Smooth muscle cell of the brain vasculature (primary cell): ENCODE measurements at regions not wholly inside any gene's neighbourhood (a gene's known extent, or its start where the extent isn't known, plus 50 kb on each side); places are given as distances from the start of the nearest gene placed in this dataset.

Source experiments
- DNase-seq: peaks from one replicate; pipeline ENCODE4 v3.0.0-alpha.2; 2012; ENCODE audit warnings: low read depth, low spot score

DNA sequence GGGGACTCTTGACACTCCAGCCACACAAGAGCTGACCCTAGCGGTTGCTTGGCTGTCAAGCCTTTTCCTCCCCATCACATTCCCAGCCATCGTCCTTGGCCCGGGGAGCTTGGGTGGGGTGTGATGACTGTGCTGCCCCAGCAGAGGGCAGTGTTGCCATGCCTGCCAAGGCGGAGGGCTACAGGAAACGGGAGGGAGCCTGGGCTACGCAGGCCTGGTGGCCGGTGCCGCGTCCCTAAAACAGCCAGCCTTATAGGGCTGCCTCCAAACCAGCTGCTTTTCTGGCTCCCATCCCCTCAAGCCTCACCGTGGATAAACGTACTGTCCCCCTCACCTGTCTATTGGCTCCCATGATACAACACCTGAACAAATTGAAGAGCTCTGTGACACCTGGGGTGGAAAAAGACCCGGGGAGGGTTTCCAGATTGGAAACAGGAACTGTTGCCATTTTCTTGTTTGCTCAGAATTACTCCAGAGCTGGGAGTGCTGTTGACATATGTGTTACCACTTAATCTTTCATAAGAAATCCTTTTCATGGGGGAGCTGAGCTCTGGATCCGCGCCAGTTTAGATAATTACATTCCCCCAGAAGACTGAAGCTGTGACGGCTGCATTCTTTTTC lies 72.8 kb upstream of the ASTN2 start:
- DNase-seq = peak; percentile 28

GRCh38 chr9:117486426-117486825 lies 71.6 kb upstream of the ASTN2 start:
- DNase-seq = no peak

- no peak for DNase-seq
Observed at GRCh38 chr9:117485176-117485575, 70.3 kb upstream of the ASTN2 start.

- no peak for DNase-seq
Observed at GRCh38 chr9:117480729-117481128, 65.9 kb upstream of the ASTN2 start.

GRCh38 chr9:117480253-117480652 lies 65.4 kb upstream of the ASTN2 start:
- DNase-seq = no peak

DNA sequence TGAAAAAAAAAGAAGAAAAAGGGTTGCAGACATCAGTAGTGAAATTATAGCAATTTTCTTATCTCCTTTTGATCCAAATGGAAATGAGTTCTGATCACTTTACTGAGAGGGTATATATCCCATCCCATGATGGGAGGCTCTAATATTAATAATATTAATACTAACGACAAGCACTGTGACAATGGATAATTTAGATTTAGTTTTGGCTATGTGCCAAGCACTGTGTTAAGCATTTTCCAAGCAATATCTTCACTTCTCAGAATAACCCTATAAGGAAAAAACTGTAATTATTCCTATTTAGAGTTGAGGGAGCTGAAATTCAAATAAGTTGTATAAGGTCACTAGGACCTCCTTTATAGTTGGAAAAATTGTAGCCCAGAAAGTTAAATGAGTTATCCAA lies 58.4 kb upstream of the ASTN2 start:
- DNase-seq = no peak

DNA sequence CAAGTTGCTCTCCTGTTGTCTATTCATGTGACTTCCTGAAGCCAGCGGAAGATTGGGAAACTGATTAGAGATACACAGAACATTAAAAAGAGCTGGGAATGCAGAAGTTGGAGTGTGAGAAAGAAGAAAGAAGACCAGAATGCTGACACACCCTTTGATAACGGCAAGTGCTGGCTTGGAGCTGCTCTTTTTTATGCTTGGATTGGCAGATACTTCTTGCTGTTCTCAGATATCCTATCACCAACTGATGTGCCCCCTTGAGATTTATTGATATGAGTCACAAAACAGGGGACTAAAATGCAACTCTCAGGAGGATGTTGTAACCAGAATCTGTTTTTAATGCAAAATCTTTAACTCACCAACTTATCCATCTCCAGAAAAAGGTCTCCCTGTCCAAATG lies 56.0 kb upstream of the ASTN2 start:
- no peak for DNase-seq

DNA sequence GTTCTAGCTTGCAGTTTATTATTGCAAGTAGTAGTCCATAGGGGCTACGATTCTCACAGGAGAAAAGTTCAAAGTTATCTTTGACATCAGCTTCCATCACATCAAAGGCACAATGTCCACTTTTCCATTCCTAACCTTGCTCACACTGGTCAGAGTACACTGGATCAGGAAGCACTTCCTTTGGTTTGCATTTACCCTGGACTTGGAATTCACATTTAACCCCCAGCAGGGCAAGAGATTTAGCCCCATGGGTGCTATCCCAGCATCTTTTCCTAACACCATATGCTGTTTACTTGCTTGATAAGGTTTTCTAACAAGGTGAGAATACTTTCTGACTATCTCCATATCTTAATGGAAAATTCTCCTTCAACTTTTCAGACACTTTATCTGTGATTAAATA lies 55.6 kb upstream of the ASTN2 start:
- no peak for DNase-seq

- no peak for DNase-seq
Observed at GRCh38 chr9:117466111-117466510, 51.3 kb upstream of the ASTN2 start.

GRCh38 chr9:117465706-117466105 lies 50.8 kb upstream of the ASTN2 start:
- DNase-seq = no peak

GRCh38 chr9:117464941-117465616 lies 50.2 kb upstream of the ASTN2 start:
- DNase-seq = no peak
